Esophagus squamous epithelium (tissue), 5 donors: ENCODE measurements at regions not wholly inside any gene's neighbourhood (a gene's known extent, or its start where the extent isn't known, plus 50 kb on each side); places are given as distances from the start of the nearest gene placed in this dataset.

Experiments
- DNase-seq: peaks from one replicate; lab custom pipeline; 2025; lab: John Stamatoyannopoulos, UW
- H3K27ac ChIP-seq, 4 donors: fragments of 200-600 bp; sonication (generic); one replicate each; pipeline ENCODE4 v1.5.1; 2016 to 2019; ENCODE audit warnings: mild to moderate bottlenecking in 1 of 4
- H3K27me3 ChIP-seq, 4 donors: fragments of 200-600 bp; sonication (generic); 1 replicate in 3 of 4; 2 replicates in 1 of 4; pipeline versions ENCODE4 v1.5.1 to v1.6.0; 2017 to 2021; ENCODE audit warnings: antibody characterized with exemption in 1 of 4
- H3K36me3 ChIP-seq, 3 donors: fragments of 200-600 bp; sonication (generic); one replicate each; pipeline ENCODE4 v1.5.1; 2016 to 2019
- H3K4me1 ChIP-seq, 3 donors: fragments of 200-600 bp; sonication (generic); one replicate each; pipeline ENCODE4 v1.5.1; 2017 to 2019
- H3K4me3 ChIP-seq, 4 donors: fragments of 200-600 bp; sonication (generic); 1 replicate in 3 of 4; 2 replicates in 1 of 4; pipeline ENCODE4 v1.5.1; 2016 to 2019; ENCODE audit warnings: mild to moderate bottlenecking in 2 of 4, moderate library complexity in 1 of 4
- H3K9me3 ChIP-seq, 3 donors: fragments of 200-600 bp; sonication (generic); one replicate each; pipeline ENCODE4 v1.5.1; 2016 to 2019
- CTCF ChIP-seq, 6 experiments: fragments of 450-650 bp in 4 of 6; fragments of 200-600 bp in 2 of 6; sonication (generic) in 2 of 6; IDR thresholded peaks; one replicate each; pipeline ENCODE4 v1.5.1; 2016 to 2019; ENCODE audit warnings: antibody characterized with exemption in 6 of 6, mild to moderate bottlenecking in 4 of 6, moderate library complexity in 4 of 6
- POLR2A ChIP-seq, 4 donors: fragments of 450-650 bp; IDR thresholded peaks; one replicate each; pipeline ENCODE4 v1.6.1; 2017; ENCODE audit warnings: antibody characterized with exemption in 4 of 4, mild to moderate bottlenecking in 4 of 4, moderate library complexity in 3 of 4
- WGBS, 2 donors: methylation state at CpG; one replicate each; pipeline ENCODE4 v1.1.5; 2018; 5-methylcytosine and 5-hydroxymethylcytosine counted together
- intact Hi-C: fragments of 100-400 bp; cut with DNase I; formaldehyde crosslinking; loops from one replicate; pipeline ENCODE4 v1.15.0; 2022
- donor health status: DM: yes; HTN: yes; CAD: no.

GRCh38 chr1:175866776-175867175, 123.4 kb upstream of the TNR start:
- Histone ChIP-seq H3K27ac (no peak overlapping the region), H3K27me3 (no peaks in the 10 kb centered on the region), H3K4me3 (no peak overlapping the region), H3K36me3 (no peaks in the 10 kb centered on the region), H3K9me3 (no peaks in the 10 kb centered on the region), H3K4me1 (no peaks in the 10 kb centered on the region)
- intact Hi-C loops: no loop called here
- TF ChIP-seq POLR2A (IDR thresholded peaks at IDR 0.05) (no peak), CTCF (IDR thresholded peaks at IDR 0.05) (no peak)
- no peak for DNase-seq
- 56 to 64% methylated on average over 2 of the region's 2 CpGs for WGBS, 2 donors

- H3K4me3 ChIP-seq: no peak overlapping the region
- intact Hi-C loops: no loop called here
- 37 to 61% methylated on average over 4 to 6 of the region's 6 CpGs for WGBS, 2 donors
- no peaks in the 10 kb centered on the region for H3K9me3 ChIP-seq
- no peaks in the 10 kb centered on the region for H3K36me3 ChIP-seq
- TF ChIP-seq POLR2A (IDR thresholded peaks at IDR 0.05) (no peak), CTCF (IDR thresholded peaks at IDR 0.05) (no peak)
- DNase-seq: no peak
- H3K27ac ChIP-seq: no peak overlapping the region
- no peaks in the 10 kb centered on the region for H3K4me1 ChIP-seq
- no peaks in the 10 kb centered on the region for H3K27me3 ChIP-seq
Observed at GRCh38 chr1:175865041-175865766, 121.8 kb upstream of the TNR start.

- Histone ChIP-seq H3K27me3 (no peaks in the 10 kb centered on the region), H3K4me1 (no peaks in the 10 kb centered on the region), H3K4me3 (no peak overlapping the region), H3K36me3 (no peaks in the 10 kb centered on the region), H3K9me3 (no peaks in the 10 kb centered on the region), H3K27ac (no peak overlapping the region)
- 50 to 70% methylated on average over 1 to 3 of the region's 3 CpGs for WGBS, 2 donors
- intact Hi-C loops: no loop called here
- DNase-seq: no peak
- TF ChIP-seq POLR2A (IDR thresholded peaks at IDR 0.05) (no peak), CTCF (IDR thresholded peaks at IDR 0.05) (no peak)
Observed at GRCh38 chr1:175864625-175865024, 121.2 kb upstream of the TNR start.

- no peak for DNase-seq
- H3K36me3 ChIP-seq: no peaks in the 10 kb centered on the region
- WGBS, 2 donors: 78 to 87% methylated on average over 3 to 7 of the region's 7 CpGs
- no peak overlapping the region for H3K27ac ChIP-seq
- intact Hi-C loops: no loop called here
- H3K4me1 ChIP-seq: no peaks in the 10 kb centered on the region
- H3K4me3 ChIP-seq: no peak overlapping the region
- no peak for TF ChIP-seq POLR2A (IDR thresholded peaks at IDR 0.05)
- TF ChIP-seq CTCF (IDR thresholded peaks at IDR 0.05): no peak
- H3K9me3 ChIP-seq: no peaks in the 10 kb centered on the region
- no peaks in the 10 kb centered on the region for H3K27me3 ChIP-seq
Observed at GRCh38 chr1:175864183-175864582, 120.8 kb upstream of the TNR start.

GRCh38 chr1:175863299-175864050, 120.1 kb upstream of the TNR start:
- no peak overlapping the region for H3K4me3 ChIP-seq
- H3K9me3 ChIP-seq: no peaks in the 10 kb centered on the region
- DNase-seq: no peak
- H3K27me3 ChIP-seq: no peaks in the 10 kb centered on the region
- no peak overlapping the region for H3K27ac ChIP-seq
- no peaks in the 10 kb centered on the region for H3K4me1 ChIP-seq
- intact Hi-C loops: no loop called here
- TF ChIP-seq CTCF (IDR thresholded peaks at IDR 0.05) (no peak), POLR2A (IDR thresholded peaks at IDR 0.05) (no peak)
- WGBS, 2 donors: 85% methylated on average over 10 to 14 of the region's 14 CpGs
- no peaks in the 10 kb centered on the region for H3K36me3 ChIP-seq
